HCT116 (cell line): ENCODE measurements at regions not wholly inside any gene's neighbourhood (a gene's known extent, or its start where the extent isn't known, plus 50 kb on each side); places are given as distances from the start of the nearest gene placed in this dataset.

Experiments used
- CTCF ChIP-seq, 3 experiments: fragments of 200-600 bp in 1 of 3; sonication (generic) in 1 of 3; IDR thresholded peaks in 2 of 3; conservative IDR thresholded peaks in 1 of 3; 2 replicates each; pipeline ENCODE4 v1.5.1; 2012 to 2017; ENCODE audit warnings: low read depth in 2 of 3, low read length in 2 of 3, antibody characterized with exemption in 1 of 3, borderline replicate concordance in 1 of 3, control low read depth in 1 of 3, mild to moderate bottlenecking in 1 of 3, mixed read lengths in 1 of 3, mixed run types in 1 of 3, moderate library complexity in 1 of 3; ENCODE audit not compliant: insufficient read depth in 1 of 3
- EZH2 ChIP-seq: fragments of 200-600 bp; sonication (generic); IDR thresholded peaks from 2 replicates; pipeline ENCODE4 v1.6.1; 2017; ENCODE audit warnings: antibody characterized with exemption, mixed run types
- EZH2phosphoT487 ChIP-seq: fragments of 200-600 bp; IDR thresholded peaks from 2 replicates; pipeline ENCODE4 v1.6.1; 2018; ENCODE audit warnings: antibody characterized with exemption, borderline replicate concordance
- ZFX ChIP-seq: fragments of 450-650 bp; IDR thresholded peaks from 2 replicates; pipeline ENCODE4 v1.6.1; 2017

- TF ChIP-seq EZH2 (no peak), EZH2phosphoT487 (no peak), CTCF (IDR thresholded peaks at IDR 0.05 in 2 of 3, conservative IDR thresholded peaks at IDR 0.05 in 1 of 3; ENCODE audit: borderline replicate concordance in 1 of 3, insufficient read depth in 1 of 3, low read depth in 2 of 3, low read length in 2 of 3) (no peak), ZFX (no peak)
Observed at GRCh38 chr12:19021646-19022045, 107.9 kb upstream of the PLEKHA5 start.
